Aorta (tissue), 5 donors: ENCODE measurements at regions not wholly inside any gene's neighbourhood (a gene's known extent, or its start where the extent isn't known, plus 50 kb on each side); places are given as distances from the start of the nearest gene placed in this dataset.

Source experiments
- ATAC-seq: fragments of 200-7000 bp; cut with Tn5 transposase; one replicate; pipeline ENCODE4 v1.9.1; 2022; ENCODE audit warnings: moderate library complexity; ENCODE audit not compliant: low FRiP score
- DNase-seq, 2 donors: peaks; one replicate each; pipeline ENCODE4 v3.0.0-alpha.2; 2020
- H3K27ac ChIP-seq, 2 donors: one replicate each; pipeline ENCODE4 v1.5.1; 2013; ENCODE audit warnings: low read length in 2 of 2, mild to moderate bottlenecking in 2 of 2, moderate library complexity in 2 of 2, control low read depth in 1 of 2, inconsistent platforms in 1 of 2, low read depth in 1 of 2
- H3K27me3 ChIP-seq, 2 donors: one replicate each; pipeline ENCODE4 v1.6.1; 2013; ENCODE audit warnings: control low read depth in 1 of 2, low read length in 1 of 2, mild to moderate bottlenecking in 1 of 2, moderate library complexity in 1 of 2; ENCODE audit not compliant: insufficient read depth in 2 of 2, control insufficient read depth in 1 of 2
- H3K36me3 ChIP-seq, 2 donors: one replicate each; pipeline ENCODE4 v1.6.1; 2013; ENCODE audit warnings: control low read depth in 1 of 2, low read length in 1 of 2, mild to moderate bottlenecking in 1 of 2; ENCODE audit not compliant: insufficient read depth in 2 of 2, control insufficient read depth in 1 of 2
- H3K4me1 ChIP-seq, 2 donors: one replicate each; pipeline ENCODE4 v1.6.1; 2013; ENCODE audit warnings: low read length in 2 of 2, control low read depth in 1 of 2, mild to moderate bottlenecking in 1 of 2, moderate library complexity in 1 of 2; ENCODE audit not compliant: insufficient read depth in 2 of 2, control insufficient read depth in 1 of 2
- H3K4me3 ChIP-seq, 2 donors: one replicate each; pipeline ENCODE4 v1.5.1; 2013; ENCODE audit warnings: low read length in 2 of 2, control low read depth in 1 of 2, mild to moderate bottlenecking in 1 of 2
- H3K9me3 ChIP-seq: one replicate; pipeline ENCODE4 v1.6.1; 2013; ENCODE audit warnings: mild to moderate bottlenecking, low read length; ENCODE audit not compliant: control insufficient read depth
- WGBS, 2 donors: extraction: QIAGEN DNeasy Blood & Tissue Kit; methylation state at CpG; one replicate each; pipeline ENCODE4 v1.1.7; 2013; 5-methylcytosine and 5-hydroxymethylcytosine counted together
- intact Hi-C, 2 donors: fragments of 100-400 bp; cut with DNase I; formaldehyde crosslinking; loops; one replicate each; pipeline versions ENCODE4 v1.14.2 to v1.15.0; 2022
- donor health status: healthy with polysubstance abuse.
- donor health status: Bipolar disorder and iron deficiency.
- donor health status: DM: no; HTN: no; CAD: no.
- donor health status: DM: no; HTN: no; CAD: no.
- donor health status: DM: yes; HTN: yes; CAD: no.

DNA sequence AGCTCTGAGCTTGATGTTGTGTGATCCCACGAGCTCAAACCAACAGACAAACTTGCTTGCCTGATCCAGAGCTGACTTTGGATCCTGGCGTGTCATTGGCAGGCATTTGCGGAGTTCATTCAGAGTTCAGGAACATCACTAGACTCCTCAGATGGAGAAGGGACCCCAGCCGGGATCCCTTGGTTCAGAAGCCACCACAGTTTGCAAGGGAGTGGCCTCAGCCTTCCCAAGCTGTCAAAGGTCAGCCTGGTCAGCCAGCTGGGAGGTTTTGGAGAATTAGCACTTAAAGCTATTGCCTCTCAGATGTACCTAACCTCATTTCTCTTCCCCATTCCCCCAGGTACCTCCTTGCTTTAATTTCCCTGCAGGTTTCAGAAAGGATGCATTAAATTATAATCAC is 208.8 kb upstream of the SOX21 start:
- DNase-seq (no peak), ATAC-seq (no peak)
- H3K4me1 ChIP-seq: no peaks in the 10 kb centered on the region
- H3K36me3 ChIP-seq: no peaks in the 10 kb centered on the region
- no peak overlapping the region for H3K27ac ChIP-seq
- no peak overlapping the region for H3K4me3 ChIP-seq
- intact Hi-C loops: no loop called here
- 30 to 47% methylated on average over 4 of the region's 4 CpGs for WGBS, 2 donors
- H3K9me3 ChIP-seq: no peaks in the 10 kb centered on the region
- H3K27me3 ChIP-seq: no peaks in the 10 kb centered on the region

DNA sequence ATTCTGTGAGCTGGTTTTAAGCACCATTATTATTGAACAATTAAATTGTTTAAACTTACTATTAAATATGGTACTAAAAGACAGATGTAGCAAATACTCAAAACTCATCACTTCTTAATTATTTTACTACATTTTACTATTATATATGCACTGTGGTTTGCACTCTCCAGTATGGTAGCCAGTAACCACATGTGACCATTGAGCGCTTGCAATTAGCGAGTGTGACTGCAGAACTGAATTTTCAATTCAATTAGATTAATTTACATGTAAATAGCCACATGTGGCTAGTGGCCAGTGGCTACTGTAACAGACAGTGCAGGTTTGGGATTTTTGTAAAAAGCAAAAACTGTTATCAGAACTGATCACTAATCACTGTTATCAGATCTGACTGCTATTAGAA is 208.2 kb upstream of the SOX21 start:
- no peak overlapping the region for H3K4me3 ChIP-seq
- H3K36me3 ChIP-seq: no peaks in the 10 kb centered on the region
- DNase-seq: no peak
- H3K9me3 ChIP-seq: no peaks in the 10 kb centered on the region
- H3K27ac ChIP-seq: no peak overlapping the region
- intact Hi-C loops: no loop called here
- WGBS, 2 donors: 82% methylated on average over 2 of the region's 2 CpGs
- H3K27me3 ChIP-seq: no peaks in the 10 kb centered on the region
- ATAC-seq: no peak
- H3K4me1 ChIP-seq: no peaks in the 10 kb centered on the region

DNA sequence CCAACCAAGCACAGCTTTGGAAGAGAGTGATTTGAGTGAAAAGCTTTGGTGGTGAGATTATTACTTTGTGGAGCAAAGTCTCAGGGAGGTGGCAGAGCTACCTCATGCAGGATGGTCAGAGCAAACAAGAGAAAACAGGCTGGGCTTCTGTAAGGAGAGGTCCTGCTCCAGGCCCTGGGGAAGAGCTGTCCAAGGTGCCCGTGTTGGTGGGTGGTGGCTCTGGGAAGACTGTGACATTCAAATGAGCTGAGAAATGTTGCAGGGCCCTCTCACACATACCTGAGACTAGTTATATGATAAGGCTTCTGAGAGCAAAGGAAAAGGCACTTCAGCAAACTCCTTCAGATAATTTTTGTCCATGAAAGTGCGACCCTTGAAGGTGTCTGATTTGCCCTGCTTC is 205.5 kb upstream of the SOX21 start:
- intact Hi-C loops: no loop called here
- 45 to 48% methylated on average over 2 of the region's 2 CpGs for WGBS, 2 donors
- ATAC-seq: no peak

DNA sequence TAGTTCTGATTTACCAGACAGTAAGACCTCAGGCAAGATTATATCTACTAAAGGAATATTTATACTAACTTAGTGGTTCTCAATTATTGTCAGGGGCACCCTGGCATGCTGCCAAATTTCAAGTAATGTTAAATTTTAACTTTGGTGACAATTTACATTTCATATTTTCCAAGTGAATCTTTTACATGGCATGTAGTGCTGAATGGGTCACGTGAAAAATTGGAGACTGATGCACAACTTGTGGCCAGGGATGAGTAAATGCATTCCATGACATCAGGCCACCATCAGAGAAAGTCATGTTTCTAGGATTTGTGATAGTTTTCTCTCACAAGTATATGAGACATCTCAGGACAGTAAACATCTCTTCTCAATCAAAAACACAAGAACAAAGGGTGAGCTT is 202.6 kb upstream of the SOX21 start:
- no peak for DNase-seq
- Histone ChIP-seq H3K9me3 (no peaks in the 10 kb centered on the region), H3K4me1 (no peaks in the 10 kb centered on the region), H3K4me3 (no peak overlapping the region), H3K36me3 (no peaks in the 10 kb centered on the region), H3K27ac (no peak overlapping the region), H3K27me3 (no peaks in the 10 kb centered on the region)
- intact Hi-C loops: no loop called here
- WGBS, 2 donors: 54 to 68% methylated on average over 1 of the region's 1 CpG
- no peak for ATAC-seq

More for the DNA sequence above, 205.5 kb upstream of the SOX21 start:
- Histone ChIP-seq H3K36me3 (no peaks in the 10 kb centered on the region), H3K4me3 (no peak overlapping the region), H3K27ac (no peak overlapping the region), H3K4me1 (no peaks in the 10 kb centered on the region), H3K9me3 (no peaks in the 10 kb centered on the region), H3K27me3 (no peaks in the 10 kb centered on the region)
- no peak for DNase-seq

DNA sequence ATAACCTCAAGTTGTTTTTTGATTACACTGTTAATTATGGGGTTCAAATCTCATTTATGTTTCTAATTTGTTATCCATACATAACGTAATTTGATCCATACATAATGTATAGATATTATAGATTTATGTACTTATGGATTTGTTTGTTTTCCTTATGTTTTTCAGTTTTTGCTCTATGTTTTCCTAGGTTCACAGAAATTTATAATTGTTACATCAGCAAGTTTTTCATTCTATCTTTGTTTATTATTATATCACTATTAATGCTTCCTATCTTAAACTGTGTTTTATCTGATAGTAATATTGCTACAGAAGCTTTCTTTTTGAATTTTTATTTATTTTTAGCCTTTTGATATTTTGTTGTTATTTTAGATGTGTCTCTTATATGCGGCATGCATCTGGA is 194.3 kb upstream of the SOX21 start:
- no peak overlapping the region for H3K27ac ChIP-seq
- peaks cover 2% of the 10 kb centered on the region for H3K9me3 ChIP-seq
- no peaks in the 10 kb centered on the region for H3K4me1 ChIP-seq
- DNase-seq (no peak), ATAC-seq (no peak)
- intact Hi-C loops: no loop called here
- H3K36me3 ChIP-seq: no peaks in the 10 kb centered on the region
- no peak overlapping the region for H3K4me3 ChIP-seq
- H3K27me3 ChIP-seq: no peaks in the 10 kb centered on the region
- 73 to 75% methylated on average over 2 of the region's 2 CpGs for WGBS, 2 donors

DNA sequence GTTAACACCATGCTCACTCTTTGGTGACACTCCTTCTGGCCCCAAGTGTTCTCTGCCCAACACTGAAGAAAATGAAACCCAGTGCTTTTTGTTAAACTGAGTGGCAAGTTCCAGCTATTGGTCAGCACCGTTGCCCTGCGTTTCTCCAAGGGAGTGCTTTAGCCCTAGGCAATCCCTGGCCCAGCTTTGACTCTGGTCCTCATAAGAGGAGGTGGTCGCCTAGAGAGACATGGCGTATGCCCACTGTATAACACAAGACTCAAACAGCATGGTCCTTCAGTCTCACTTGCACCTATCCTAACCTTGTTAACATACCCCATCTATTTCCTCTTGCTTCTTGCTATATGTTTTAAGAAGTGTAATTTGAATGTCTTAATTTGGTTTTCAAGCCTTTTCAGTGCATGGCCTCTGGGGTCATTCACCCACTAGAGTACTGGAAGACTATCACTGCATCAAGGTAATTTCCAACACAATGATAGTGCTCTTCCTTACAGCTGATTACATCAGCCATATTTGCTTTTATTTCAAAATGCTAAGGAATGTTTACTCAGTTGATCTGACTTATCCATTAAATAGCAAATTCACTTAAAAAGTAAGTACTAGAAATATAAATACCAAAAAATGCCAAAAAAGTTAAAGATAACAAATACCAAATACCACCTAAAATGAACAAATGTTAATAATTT is 190.5 kb upstream of the SOX21 start:
- Histone ChIP-seq H3K27ac (no peak overlapping the region), H3K9me3 (no peaks in the 10 kb centered on the region), H3K4me1 (no peaks in the 10 kb centered on the region), H3K36me3 (no peaks in the 10 kb centered on the region), H3K4me3 (no peak overlapping the region), H3K27me3 (no peaks in the 10 kb centered on the region)
- no peak for DNase-seq
- intact Hi-C loops: no loop called here
- WGBS, 2 donors: 82 to 83% methylated on average over 4 of the region's 4 CpGs
- ATAC-seq: no peak

DNA sequence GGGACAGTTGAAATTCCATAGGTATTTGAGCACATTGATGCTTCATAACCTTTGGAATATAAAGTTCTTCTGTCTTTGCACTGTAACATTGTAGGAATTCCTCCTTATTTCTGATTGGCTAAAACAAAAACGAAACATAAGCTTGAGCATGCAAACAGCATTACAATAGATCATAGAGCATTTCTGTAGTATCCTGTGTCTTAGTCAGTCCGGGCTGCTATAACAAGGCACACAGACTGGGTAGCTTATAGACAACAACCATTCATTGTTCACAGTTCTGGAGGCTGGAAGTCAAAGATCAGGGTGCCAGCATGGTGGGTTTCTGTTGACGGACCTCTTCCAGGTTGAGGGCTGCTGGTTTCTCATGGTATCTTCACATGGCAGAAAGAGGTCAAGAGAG is 188.7 kb upstream of the SOX21 start:
- Histone ChIP-seq H3K27me3 (no peaks in the 10 kb centered on the region), H3K36me3 (no peaks in the 10 kb centered on the region), H3K9me3 (no peaks in the 10 kb centered on the region), H3K27ac (no peak overlapping the region), H3K4me1 (no peaks in the 10 kb centered on the region), H3K4me3 (no peak overlapping the region)
- ATAC-seq (no peak), DNase-seq (no peak)
- 76 to 77% methylated on average over 3 of the region's 3 CpGs for WGBS, 2 donors
- intact Hi-C loops: no loop called here

DNA sequence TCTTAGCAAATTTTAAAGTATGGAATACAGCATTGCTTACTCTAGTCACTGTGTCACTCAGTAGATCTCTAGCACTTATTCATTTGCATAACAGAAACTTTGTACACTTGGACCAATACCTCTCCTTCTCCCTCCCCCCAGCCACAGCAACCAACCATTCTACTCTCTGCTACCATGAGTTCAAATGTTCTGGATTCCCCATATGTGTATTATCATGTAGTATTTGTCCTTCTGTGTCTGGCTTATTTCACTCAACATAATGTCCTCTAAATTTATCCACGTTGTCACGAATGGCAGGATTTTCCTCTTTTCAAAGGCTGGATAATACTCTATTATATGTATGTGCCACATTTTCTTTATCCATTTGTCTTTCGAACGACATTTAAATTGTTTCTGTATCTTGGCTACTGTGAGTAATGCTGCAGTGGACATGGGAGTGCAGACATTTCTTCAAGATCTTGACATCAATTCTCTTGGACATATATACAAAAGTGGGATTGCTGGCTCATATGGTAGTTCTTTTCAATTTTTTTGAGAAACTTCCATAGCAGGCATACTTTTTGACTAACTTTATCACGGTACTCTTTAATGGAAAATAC is 184.5 kb upstream of the SOX21 start:
- H3K27ac ChIP-seq: no peak overlapping the region
- no peak for ATAC-seq
- H3K27me3 ChIP-seq: no peaks in the 10 kb centered on the region
- H3K4me3 ChIP-seq: no peak overlapping the region
- intact Hi-C loops: no loop called here
- no peaks in the 10 kb centered on the region for H3K9me3 ChIP-seq
- 58 to 62% methylated on average over 5 of the region's 5 CpGs for WGBS, 2 donors
- no peaks in the 10 kb centered on the region for H3K36me3 ChIP-seq
- no peak for DNase-seq
- no peaks in the 10 kb centered on the region for H3K4me1 ChIP-seq

DNA sequence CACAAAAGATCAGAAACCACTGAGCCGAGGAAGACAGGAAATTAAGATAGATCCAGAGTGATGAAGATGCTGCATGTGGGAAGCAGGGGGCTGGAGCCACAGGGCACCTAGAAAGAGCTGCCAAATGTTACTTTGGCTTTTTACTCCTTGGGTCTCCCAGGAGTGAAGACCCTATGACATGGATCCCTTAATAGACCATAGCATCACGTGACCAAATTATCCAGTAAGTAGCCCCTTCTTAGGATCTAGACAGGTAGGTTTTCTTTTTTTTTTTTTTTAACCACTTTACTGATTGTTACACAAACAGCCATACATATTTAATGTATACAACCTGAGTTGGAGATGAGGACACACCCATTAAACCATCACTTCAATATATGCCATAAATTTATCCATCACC is 183.9 kb upstream of the SOX21 start:
- Histone ChIP-seq H3K27ac (no peak overlapping the region), H3K27me3 (no peaks in the 10 kb centered on the region), H3K4me3 (no peak overlapping the region), H3K4me1 (no peaks in the 10 kb centered on the region), H3K36me3 (no peaks in the 10 kb centered on the region), H3K9me3 (no peaks in the 10 kb centered on the region)
- intact Hi-C loops: no loop called here
- 56 to 68% methylated on average over 2 of the region's 2 CpGs for WGBS, 2 donors
- no peak for ATAC-seq
- DNase-seq: no peak
